ENCODE measurements at regions not wholly inside any gene's neighbourhood (a gene's known extent, or its start where the extent isn't known, plus 50 kb on each side); places are given as distances from the start of the nearest gene placed in this dataset.

DNA sequence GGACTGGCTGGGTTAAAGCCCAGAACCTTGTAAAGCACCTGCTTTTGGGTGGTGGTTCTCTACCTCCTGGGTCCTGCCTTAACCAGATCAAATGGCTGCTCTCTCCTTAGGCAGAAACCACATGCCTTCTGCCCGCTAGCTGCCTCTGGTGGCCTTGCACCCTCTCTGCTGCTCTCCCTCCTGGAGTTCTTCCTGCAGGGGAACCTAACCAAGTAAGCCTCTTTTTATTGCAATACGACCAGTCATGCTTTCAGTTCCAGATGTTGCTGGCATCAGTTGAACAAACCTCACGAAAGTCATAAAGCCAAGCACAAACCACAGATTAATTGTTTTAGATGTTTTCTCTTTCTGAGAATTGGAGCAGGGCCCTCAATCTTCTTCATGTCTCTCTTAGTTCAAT, 118.9 kb downstream of the GDAP2 start:
- TF ChIP-seq, protein P1, sequence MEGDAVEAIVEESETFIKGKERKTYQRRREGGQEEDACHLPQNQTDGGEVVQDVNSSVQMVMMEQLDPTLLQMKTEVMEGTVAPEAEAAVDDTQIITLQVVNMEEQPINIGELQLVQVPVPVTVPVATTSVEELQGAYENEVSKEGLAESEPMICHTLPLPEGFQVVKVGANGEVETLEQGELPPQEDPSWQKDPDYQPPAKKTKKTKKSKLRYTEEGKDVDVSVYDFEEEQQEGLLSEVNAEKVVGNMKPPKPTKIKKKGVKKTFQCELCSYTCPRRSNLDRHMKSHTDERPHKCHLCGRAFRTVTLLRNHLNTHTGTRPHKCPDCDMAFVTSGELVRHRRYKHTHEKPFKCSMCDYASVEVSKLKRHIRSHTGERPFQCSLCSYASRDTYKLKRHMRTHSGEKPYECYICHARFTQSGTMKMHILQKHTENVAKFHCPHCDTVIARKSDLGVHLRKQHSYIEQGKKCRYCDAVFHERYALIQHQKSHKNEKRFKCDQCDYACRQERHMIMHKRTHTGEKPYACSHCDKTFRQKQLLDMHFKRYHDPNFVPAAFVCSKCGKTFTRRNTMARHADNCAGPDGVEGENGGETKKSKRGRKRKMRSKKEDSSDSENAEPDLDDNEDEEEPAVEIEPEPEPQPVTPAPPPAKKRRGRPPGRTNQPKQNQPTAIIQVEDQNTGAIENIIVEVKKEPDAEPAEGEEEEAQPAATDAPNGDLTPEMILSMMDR (IDR thresholded peaks at IDR 0.05), result no peak
- TF ChIP-seq POLR2A (IDR thresholded peaks at IDR 0.05), result no peak
